GM12892 (cell line): ENCODE measurements at regions not wholly inside any gene's neighbourhood (a gene's known extent, or its start where the extent isn't known, plus 50 kb on each side); places are given as distances from the start of the nearest gene placed in this dataset.

Source experiments
- POLR2A ChIP-seq: IDR thresholded peaks from 2 replicates; pipeline ENCODE4 v1.6.1; 2011; ENCODE audit warnings: low read depth, low read length, control low read depth
- POLR2AphosphoS5 ChIP-seq: IDR thresholded peaks from 2 replicates; pipeline ENCODE4 v1.6.1; 2011; ENCODE audit warnings: low read depth, low read length, control low read depth
- TAF1 ChIP-seq: IDR thresholded peaks from 2 replicates; pipeline ENCODE4 v1.6.1; 2011; ENCODE audit warnings: low read depth, mild to moderate bottlenecking, control low read depth, low read length, borderline replicate concordance

DNA sequence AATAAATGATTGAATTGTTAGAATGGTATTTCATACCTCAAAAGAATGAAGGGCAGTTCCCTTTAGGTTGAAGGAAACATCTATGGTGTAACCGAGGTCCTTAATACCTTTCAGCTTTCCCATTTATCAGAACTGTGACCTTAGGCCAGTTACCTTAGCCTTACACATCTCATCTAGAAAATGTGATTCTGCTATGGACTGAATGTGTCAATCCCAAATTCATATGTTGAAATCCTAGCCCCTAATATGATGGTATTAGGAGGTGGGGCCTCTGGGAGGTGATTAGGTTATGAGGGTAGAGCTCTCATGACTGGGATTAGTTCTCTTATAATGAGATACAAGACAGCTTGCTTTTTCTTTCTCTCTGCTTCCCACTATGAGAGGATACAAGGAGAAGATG is 441.9 kb downstream of the PLK2 start:
- TF ChIP-seq POLR2AphosphoS5 (no peak), TAF1 (no peak), POLR2A (no peak)
